SK-N-SH (cell line): ENCODE measurements at regions not wholly inside any gene's neighbourhood (a gene's known extent, or its start where the extent isn't known, plus 50 kb on each side); places are given as distances from the start of the nearest gene placed in this dataset.

Experiments
- CTCF ChIA-PET: fragments of 300-600, 350-600 bp; formaldehyde crosslinking; extraction: SDS; loops from one replicate; lab custom pipeline; 2021; lab: Yijun Ruan, JAX
- POLR2A ChIA-PET: fragments of 350-600 bp; sonication (Branson Sonifier 250); formaldehyde crosslinking; extraction: SDS; loops from one replicate; lab custom pipeline; 2020; ENCODE audit warnings: antibody characterized with exemption, inconsistent platforms; lab: Yijun Ruan, JAX
- DNase-seq: peaks from one replicate; pipeline ENCODE4 v3.0.0; 2012
- H2AFZ ChIP-seq: fragments of 200-600 bp; sonication (generic); 2 replicates; pipeline ENCODE4 v1.8.1; 2016; ENCODE audit warnings: antibody characterized with exemption, mild to moderate bottlenecking, low read depth
- H3F3A ChIP-seq: fragments of 200-600 bp; sonication (generic); replicated peaks from 2 replicates; pipeline ENCODE3; 2016; ENCODE audit warnings: antibody characterized with exemption, mild to moderate bottlenecking; ENCODE audit not compliant: insufficient read depth
- H3K27ac ChIP-seq, 2 experiments: fragments of 200-500 bp in 1 of 2; fragments of 200-600 bp in 1 of 2; sonication (Bioruptor generic) in 1 of 2; sonication (generic), shearing (Covaris generic) in 1 of 2; 2 replicates each; pipeline versions ENCODE4 v1.5.1 to v1.6.1; 2014 to 2016; ENCODE audit warnings: low read depth in 2 of 2, inconsistent platforms in 1 of 2, low read length in 1 of 2, mild to moderate bottlenecking in 1 of 2, mixed read lengths in 1 of 2
- H3K27me3 ChIP-seq: fragments of 200-600 bp; sonication (generic), shearing (Covaris generic); 2 replicates; pipeline ENCODE4 v1.6.1; 2016; ENCODE audit warnings: mixed run types; ENCODE audit not compliant: insufficient read depth
- H3K36me3 ChIP-seq, 2 experiments: fragments of 200-500 bp in 1 of 2; fragments of 200-600 bp in 1 of 2; sonication (Bioruptor generic) in 1 of 2; sonication (generic) in 1 of 2; replicated peaks in 1 of 2; 2 replicates each; pipeline versions ENCODE3 to v1.5.1; 2014 to 2016; ENCODE audit warnings: low read length in 1 of 2, mild to moderate bottlenecking in 1 of 2; ENCODE audit not compliant: insufficient read depth in 2 of 2, control insufficient read depth in 1 of 2
- H3K4me1 ChIP-seq, 2 experiments: fragments of 200-500 bp in 1 of 2; fragments of 200-600 bp in 1 of 2; sonication (Bioruptor generic) in 1 of 2; sonication (generic), shearing (Covaris generic) in 1 of 2; 2 replicates each; pipeline versions ENCODE4 v1.5.1 to v1.6.1; 2014 to 2016; ENCODE audit warnings: low read depth in 1 of 2, low read length in 1 of 2, mixed run types in 1 of 2; ENCODE audit not compliant: insufficient read depth in 2 of 2, control insufficient read depth in 1 of 2
- H3K4me2 ChIP-seq: fragments of 200-600 bp; sonication (generic), shearing (Covaris generic); 2 replicates; pipeline ENCODE4 v1.6.1; 2017; ENCODE audit warnings: mixed run types
- H3K4me3 ChIP-seq, 2 experiments: fragments of 200-500 bp in 1 of 2; fragments of 200-600 bp in 1 of 2; sonication (Bioruptor generic) in 1 of 2; sonication (generic), shearing (Covaris generic) in 1 of 2; 2 replicates each; pipeline versions ENCODE4 v1.5.1 to v1.8.1; 2014 to 2016; ENCODE audit warnings: low read depth in 2 of 2, inconsistent platforms in 1 of 2, low read length in 1 of 2, mild to moderate bottlenecking in 1 of 2, mixed read lengths in 1 of 2, moderate library complexity in 1 of 2
- H3K79me2 ChIP-seq: fragments of 200-600 bp; sonication (generic); 2 replicates; pipeline ENCODE4 v1.8.1; 2017; ENCODE audit warnings: mild to moderate bottlenecking; ENCODE audit not compliant: insufficient read depth
- H3K9ac ChIP-seq: fragments of 200-600 bp; sonication (generic); 2 replicates; pipeline ENCODE4 v1.6.1; 2017; ENCODE audit warnings: mixed run types
- H3K9me2 ChIP-seq: fragments of 200-600 bp; sonication (generic); 2 replicates; pipeline ENCODE4 v1.6.1; 2017; ENCODE audit warnings: mixed run types
- H3K9me3 ChIP-seq: fragments of 200-600 bp; sonication (generic); 2 replicates; pipeline ENCODE4 v1.6.1; 2017; ENCODE audit warnings: mixed run types, mild to moderate bottlenecking, moderate library complexity
- H4K20me1 ChIP-seq: fragments of 200-600 bp; sonication (generic); 2 replicates; pipeline ENCODE4 v1.6.1; 2017; ENCODE audit warnings: mild to moderate bottlenecking, mixed run types; ENCODE audit not compliant: insufficient read depth
- FOSL2 ChIP-seq: IDR thresholded peaks from 2 replicates; pipeline ENCODE4 v1.4.0; 2012; ENCODE audit warnings: low read depth, mild to moderate bottlenecking, moderate library complexity, borderline replicate concordance
- FOXJ3 ChIP-seq: sonication (generic); formaldehyde crosslinking; IDR thresholded peaks from 2 replicates; pipeline ENCODE4 v1.5.1; 2020; ENCODE audit warnings: mild to moderate bottlenecking, missing genetic modification reagents
- FOXM1 ChIP-seq: IDR thresholded peaks from 2 replicates; pipeline ENCODE4 v1.4.0; 2012; ENCODE audit warnings: low read depth, mild to moderate bottlenecking
- GABPA ChIP-seq: IDR thresholded peaks from 2 replicates; pipeline ENCODE4 v1.4.0; 2012; ENCODE audit warnings: low read depth, mild to moderate bottlenecking
- GATA2 ChIP-seq: sonication (generic); formaldehyde crosslinking; IDR thresholded peaks from 2 replicates; pipeline ENCODE4 v1.5.0; 2020; ENCODE audit warnings: mild to moderate bottlenecking, missing genetic modification reagents
- MEF2A ChIP-seq: IDR thresholded peaks from 2 replicates; pipeline ENCODE4 v1.4.0; 2012; ENCODE audit warnings: low read depth, borderline replicate concordance
- MXI1 ChIP-seq: IDR thresholded peaks from 2 replicates; pipeline ENCODE4 v1.6.1; 2012; ENCODE audit warnings: mild to moderate bottlenecking, low read depth, low read length, improper control_type of control experiment
- NRF1 ChIP-seq: IDR thresholded peaks from 2 replicates; pipeline ENCODE4 v1.6.1; 2012; ENCODE audit warnings: low read depth, mild to moderate bottlenecking, low read length
- POLR2AphosphoS5 ChIP-seq: IDR thresholded peaks from 2 replicates; pipeline ENCODE4 v1.6.1; 2012; ENCODE audit warnings: low read depth, low read length
- RAD21 ChIP-seq: IDR thresholded peaks from 2 replicates; pipeline ENCODE4 v1.6.1; 2012; ENCODE audit warnings: mild to moderate bottlenecking, low read length
- RFX5 ChIP-seq: IDR thresholded peaks from 2 replicates; pipeline ENCODE4 v1.6.1; 2012; ENCODE audit warnings: mild to moderate bottlenecking, improper control_type of control experiment, low read length
- SIN3A ChIP-seq: IDR thresholded peaks from 2 replicates; pipeline ENCODE4 v1.6.1; 2012; ENCODE audit warnings: low read depth, mild to moderate bottlenecking, low read length, moderate library complexity, borderline replicate concordance
- SMC3 ChIP-seq: IDR thresholded peaks from 2 replicates; pipeline ENCODE4 v1.6.1; 2012; ENCODE audit warnings: low read depth, low read length, improper control_type of control experiment
- TAF1 ChIP-seq: IDR thresholded peaks from 2 replicates; pipeline ENCODE4 v1.6.1; 2012; ENCODE audit warnings: low read depth, mild to moderate bottlenecking, low read length, moderate library complexity, borderline replicate concordance
- TEAD4 ChIP-seq: IDR thresholded peaks from 2 replicates; pipeline ENCODE4 v1.4.0; 2012; ENCODE audit warnings: mild to moderate bottlenecking, borderline replicate concordance; ENCODE audit not compliant: insufficient read depth
- WGBS: methylation state at CpG from one replicate; pipeline ENCODE4 v1.1.6; 2017; ENCODE audit warnings: low lambda C conversion rate; 5-methylcytosine and 5-hydroxymethylcytosine counted together
- TF ChIP-seq, protein P1 (sequence below): fragments of 150-350 bp; IDR thresholded peaks from 2 replicates; pipeline ENCODE4 v1.6.1; 2017; ENCODE audit warnings: antibody characterized with exemption, low read length, low read depth, borderline replicate concordance
- TF ChIP-seq, protein P2 (sequence below): IDR thresholded peaks from 2 replicates; pipeline ENCODE4 v1.4.0; 2012; ENCODE audit warnings: low read depth
- TF ChIP-seq, protein P3 (sequence below): IDR thresholded peaks from 2 replicates; pipeline ENCODE4; 2012
- TF ChIP-seq, protein P4 (sequence below): IDR thresholded peaks from 2 replicates; pipeline ENCODE4 v1.6.1; 2012; ENCODE audit warnings: mild to moderate bottlenecking, low read depth, low read length, moderate library complexity
- TF ChIP-seq, protein P5 (sequence below): IDR thresholded peaks from 2 replicates; pipeline ENCODE4 v1.4.0; 2012; ENCODE audit warnings: low read depth, borderline replicate concordance

DNA sequence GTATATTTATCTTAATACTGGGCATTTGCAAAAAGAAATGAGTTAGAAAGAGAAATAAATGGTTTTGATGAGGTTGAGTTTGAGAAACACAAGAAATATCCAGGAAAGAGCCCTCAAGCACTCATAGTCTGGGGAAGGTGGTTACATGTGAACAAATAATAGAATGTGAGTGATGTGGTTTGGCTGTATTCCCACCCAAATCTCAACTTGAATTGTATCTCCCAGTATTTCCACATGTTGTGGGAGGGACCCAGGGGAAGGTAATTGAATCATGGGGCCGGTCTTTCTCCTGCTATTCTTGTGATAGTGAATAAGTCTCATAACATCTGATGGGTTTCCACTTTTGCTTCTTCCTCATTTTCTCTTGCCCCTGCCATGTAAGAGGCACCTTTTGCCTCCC lies 334.1 kb downstream of the COL12A1 start:
- H3K4me2 ChIP-seq: no peak overlapping the region
- 0% methylated on average over 1 of the region's 1 CpG for WGBS
- no peak for DNase-seq
- TF ChIP-seq SIN3A (no peak), GATA2 (CRISPR knock-in tag) (no peak), MXI1 (no peak), RAD21 (no peak), FOSL2 (no peak), FOXM1 (no peak), TAF1 (no peak), GABPA (no peak), SMC3 (no peak), NRF1 (no peak), RFX5 (no peak), FOXJ3 (no peak), MEF2A (no peak), POLR2AphosphoS5 (no peak), TEAD4 (no peak)
- TF ChIP-seq, protein P1, sequence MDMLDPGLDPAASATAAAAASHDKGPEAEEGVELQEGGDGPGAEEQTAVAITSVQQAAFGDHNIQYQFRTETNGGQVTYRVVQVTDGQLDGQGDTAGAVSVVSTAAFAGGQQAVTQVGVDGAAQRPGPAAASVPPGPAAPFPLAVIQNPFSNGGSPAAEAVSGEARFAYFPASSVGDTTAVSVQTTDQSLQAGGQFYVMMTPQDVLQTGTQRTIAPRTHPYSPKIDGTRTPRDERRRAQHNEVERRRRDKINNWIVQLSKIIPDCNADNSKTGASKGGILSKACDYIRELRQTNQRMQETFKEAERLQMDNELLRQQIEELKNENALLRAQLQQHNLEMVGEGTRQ: no peak
- TF ChIP-seq, protein P2, sequence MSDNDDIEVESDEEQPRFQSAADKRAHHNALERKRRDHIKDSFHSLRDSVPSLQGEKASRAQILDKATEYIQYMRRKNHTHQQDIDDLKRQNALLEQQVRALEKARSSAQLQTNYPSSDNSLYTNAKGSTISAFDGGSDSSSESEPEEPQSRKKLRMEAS: no peak
- TF ChIP-seq, protein P3, sequence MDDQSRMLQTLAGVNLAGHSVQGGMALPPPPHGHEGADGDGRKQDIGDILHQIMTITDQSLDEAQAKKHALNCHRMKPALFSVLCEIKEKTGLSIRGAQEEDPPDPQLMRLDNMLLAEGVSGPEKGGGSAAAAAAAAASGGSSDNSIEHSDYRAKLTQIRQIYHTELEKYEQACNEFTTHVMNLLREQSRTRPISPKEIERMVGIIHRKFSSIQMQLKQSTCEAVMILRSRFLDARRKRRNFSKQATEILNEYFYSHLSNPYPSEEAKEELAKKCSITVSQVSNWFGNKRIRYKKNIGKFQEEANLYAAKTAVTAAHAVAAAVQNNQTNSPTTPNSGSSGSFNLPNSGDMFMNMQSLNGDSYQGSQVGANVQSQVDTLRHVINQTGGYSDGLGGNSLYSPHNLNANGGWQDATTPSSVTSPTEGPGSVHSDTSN: no peak
- TF ChIP-seq, protein P4, sequence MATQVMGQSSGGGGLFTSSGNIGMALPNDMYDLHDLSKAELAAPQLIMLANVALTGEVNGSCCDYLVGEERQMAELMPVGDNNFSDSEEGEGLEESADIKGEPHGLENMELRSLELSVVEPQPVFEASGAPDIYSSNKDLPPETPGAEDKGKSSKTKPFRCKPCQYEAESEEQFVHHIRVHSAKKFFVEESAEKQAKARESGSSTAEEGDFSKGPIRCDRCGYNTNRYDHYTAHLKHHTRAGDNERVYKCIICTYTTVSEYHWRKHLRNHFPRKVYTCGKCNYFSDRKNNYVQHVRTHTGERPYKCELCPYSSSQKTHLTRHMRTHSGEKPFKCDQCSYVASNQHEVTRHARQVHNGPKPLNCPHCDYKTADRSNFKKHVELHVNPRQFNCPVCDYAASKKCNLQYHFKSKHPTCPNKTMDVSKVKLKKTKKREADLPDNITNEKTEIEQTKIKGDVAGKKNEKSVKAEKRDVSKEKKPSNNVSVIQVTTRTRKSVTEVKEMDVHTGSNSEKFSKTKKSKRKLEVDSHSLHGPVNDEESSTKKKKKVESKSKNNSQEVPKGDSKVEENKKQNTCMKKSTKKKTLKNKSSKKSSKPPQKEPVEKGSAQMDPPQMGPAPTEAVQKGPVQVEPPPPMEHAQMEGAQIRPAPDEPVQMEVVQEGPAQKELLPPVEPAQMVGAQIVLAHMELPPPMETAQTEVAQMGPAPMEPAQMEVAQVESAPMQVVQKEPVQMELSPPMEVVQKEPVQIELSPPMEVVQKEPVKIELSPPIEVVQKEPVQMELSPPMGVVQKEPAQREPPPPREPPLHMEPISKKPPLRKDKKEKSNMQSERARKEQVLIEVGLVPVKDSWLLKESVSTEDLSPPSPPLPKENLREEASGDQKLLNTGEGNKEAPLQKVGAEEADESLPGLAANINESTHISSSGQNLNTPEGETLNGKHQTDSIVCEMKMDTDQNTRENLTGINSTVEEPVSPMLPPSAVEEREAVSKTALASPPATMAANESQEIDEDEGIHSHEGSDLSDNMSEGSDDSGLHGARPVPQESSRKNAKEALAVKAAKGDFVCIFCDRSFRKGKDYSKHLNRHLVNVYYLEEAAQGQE: no peak
- TF ChIP-seq, protein P5, sequence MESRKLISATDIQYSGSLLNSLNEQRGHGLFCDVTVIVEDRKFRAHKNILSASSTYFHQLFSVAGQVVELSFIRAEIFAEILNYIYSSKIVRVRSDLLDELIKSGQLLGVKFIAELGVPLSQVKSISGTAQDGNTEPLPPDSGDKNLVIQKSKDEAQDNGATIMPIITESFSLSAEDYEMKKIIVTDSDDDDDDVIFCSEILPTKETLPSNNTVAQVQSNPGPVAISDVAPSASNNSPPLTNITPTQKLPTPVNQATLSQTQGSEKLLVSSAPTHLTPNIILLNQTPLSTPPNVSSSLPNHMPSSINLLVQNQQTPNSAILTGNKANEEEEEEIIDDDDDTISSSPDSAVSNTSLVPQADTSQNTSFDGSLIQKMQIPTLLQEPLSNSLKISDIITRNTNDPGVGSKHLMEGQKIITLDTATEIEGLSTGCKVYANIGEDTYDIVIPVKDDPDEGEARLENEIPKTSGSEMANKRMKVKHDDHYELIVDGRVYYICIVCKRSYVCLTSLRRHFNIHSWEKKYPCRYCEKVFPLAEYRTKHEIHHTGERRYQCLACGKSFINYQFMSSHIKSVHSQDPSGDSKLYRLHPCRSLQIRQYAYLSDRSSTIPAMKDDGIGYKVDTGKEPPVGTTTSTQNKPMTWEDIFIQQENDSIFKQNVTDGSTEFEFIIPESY: no peak
- no peak overlapping the region for H3K4me3 ChIP-seq
- H3K9me2 ChIP-seq: no peaks in the 10 kb centered on the region
- ChIA-PET CTCF (no interaction called here), POLR2A (no interaction called here)
- no peak overlapping the region for H3K27ac ChIP-seq
- no peaks in the 10 kb centered on the region for H3K4me1 ChIP-seq
- no peaks in the 10 kb centered on the region for H3F3A ChIP-seq
- no peaks in the 10 kb centered on the region for H3K79me2 ChIP-seq
- H3K9ac ChIP-seq: no peak overlapping the region
- H4K20me1 ChIP-seq: no peaks in the 10 kb centered on the region
- no peaks in the 10 kb centered on the region; the same call in 1 of the 2 replicates for H3K27me3 ChIP-seq
- H3K9me3 ChIP-seq: no peaks in the 10 kb centered on the region
- H2AFZ ChIP-seq: no peak overlapping the region
- no peaks in the 10 kb centered on the region for H3K36me3 ChIP-seq
